Activated CD8-positive, alpha-beta memory T cell treated with anti-CD3 and anti-CD28 coated beads for 48 hours (primary cell): ENCODE measurements at regions not wholly inside any gene's neighbourhood (a gene's known extent, or its start where the extent isn't known, plus 50 kb on each side); places are given as distances from the start of the nearest gene placed in this dataset.

Experiments
- DNase-seq, 3 experiments: peaks; one replicate each; pipeline ENCODE4 v3.0.0-alpha.2; 2020; ENCODE audit warnings: low read depth in 2 of 3, low spot score in 2 of 3

DNA sequence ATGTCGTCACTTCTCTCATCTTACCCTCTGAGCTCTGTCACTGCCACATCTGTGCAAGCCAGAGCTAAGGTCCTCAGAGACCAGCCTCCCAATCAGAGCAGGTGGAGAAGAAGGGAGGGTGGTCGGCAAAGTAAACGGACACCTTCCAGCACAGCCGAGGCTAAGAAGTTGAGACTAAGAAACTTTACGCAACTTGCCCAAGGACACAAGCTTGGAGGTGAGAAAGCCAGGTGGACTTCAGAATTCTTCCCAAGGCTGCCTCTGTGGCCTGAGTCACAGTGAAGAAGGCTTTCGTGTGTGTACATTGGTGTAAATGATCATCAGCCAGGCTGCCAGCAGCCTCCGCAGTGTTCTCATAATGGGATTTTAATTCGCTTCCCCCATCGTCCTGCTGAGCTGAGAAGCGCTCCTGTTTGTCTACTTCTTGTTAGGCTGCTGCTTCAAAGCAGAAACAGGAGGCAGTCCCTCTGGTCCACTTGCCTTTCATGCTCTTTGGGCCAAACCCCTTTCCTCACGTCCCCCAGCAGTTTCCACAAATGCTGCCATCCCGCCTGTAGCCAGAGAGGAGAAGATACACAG lies 125.0 kb upstream of the RPL38 start:
- no peak for DNase-seq

- DNase-seq: no peak
Observed at GRCh38 chr17:74079537-74080300, 123.8 kb upstream of the RPL38 start.

DNA sequence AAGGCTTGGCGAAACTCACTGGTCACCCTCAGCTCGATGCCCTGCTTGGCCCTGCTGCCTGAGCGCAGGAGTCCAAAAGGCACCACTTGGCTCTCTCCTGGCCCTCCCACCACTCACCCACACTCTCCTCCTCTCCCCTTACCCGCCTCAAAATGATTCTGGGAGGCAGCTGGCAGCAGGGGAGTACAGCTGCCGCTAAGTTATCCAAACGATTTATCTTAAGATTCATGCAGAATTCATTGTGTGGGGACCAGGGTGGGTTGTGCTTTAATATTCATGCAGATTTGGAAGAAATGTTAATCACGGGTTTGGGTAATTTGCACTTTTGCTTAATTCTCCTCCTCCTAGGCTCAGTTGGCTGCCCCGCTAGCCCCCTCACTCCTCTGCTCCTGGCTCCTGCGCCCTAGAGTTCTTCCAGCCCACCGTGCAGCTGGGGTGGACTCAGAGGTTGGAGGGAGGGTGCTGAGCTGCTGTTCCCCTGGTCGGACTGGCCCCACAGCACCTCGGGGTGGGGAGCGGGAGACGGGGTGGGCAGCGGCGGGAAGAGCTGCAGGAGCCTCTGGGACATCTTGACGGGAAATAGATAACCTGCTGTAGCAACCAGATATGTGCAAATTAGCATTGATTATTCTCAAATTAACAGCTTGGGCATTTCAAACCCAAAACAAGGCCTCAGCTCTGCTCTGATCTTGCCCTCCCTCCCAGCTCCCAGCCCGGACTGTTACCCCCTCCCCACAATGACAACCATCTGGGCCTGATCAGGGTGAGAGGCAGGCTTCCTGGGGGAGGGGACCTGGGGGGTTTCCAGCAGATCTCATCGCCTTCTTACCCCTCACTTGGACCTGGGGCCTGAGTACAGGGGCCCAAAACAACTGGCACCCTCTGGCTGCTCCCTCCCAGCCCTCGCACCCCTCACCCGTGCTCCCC lies 122.6 kb upstream of the RPL38 start:
- no peak for DNase-seq

GRCh38 chr17:74082886-74083285 lies 120.6 kb upstream of the RPL38 start:
- DNase-seq: no peak

- DNase-seq: no peak
Observed at GRCh38 chr17:74083321-74083720, 120.2 kb upstream of the RPL38 start.

- no peak for DNase-seq
Observed at GRCh38 chr17:74085434-74085833, 118.0 kb upstream of the RPL38 start.

DNA sequence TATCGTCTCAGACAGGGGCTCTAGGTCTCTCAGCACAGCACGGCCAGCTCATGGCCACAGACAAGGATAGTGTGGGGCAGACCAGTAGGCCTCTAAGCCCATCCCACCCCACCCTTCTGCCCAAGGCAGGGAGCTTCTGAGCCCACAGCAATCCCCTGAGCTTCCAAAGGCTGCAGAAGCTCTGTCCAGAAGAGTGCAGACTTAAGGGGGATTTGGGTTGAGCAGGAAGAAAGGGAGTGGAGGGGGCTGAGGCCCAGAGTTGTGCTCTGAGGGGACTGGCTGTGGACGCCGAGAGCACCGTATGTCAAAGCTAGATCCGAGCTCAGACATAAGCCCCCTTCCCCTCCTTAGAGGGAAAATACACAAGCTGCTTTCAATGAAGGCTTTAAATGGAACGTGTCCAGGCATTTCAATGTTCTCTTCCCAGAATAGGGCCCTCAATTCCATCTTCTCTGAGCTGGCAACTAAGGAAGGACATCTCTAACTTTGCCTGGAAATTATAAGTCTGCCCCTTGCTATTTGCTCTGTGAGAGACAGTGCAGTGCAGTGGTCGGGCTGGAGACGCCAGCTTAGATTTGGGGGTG lies 116.4 kb upstream of the RPL38 start:
- DNase-seq: no peak

GRCh38 chr17:74088285-74088933 lies 115.1 kb upstream of the RPL38 start:
- no peak for DNase-seq

DNA sequence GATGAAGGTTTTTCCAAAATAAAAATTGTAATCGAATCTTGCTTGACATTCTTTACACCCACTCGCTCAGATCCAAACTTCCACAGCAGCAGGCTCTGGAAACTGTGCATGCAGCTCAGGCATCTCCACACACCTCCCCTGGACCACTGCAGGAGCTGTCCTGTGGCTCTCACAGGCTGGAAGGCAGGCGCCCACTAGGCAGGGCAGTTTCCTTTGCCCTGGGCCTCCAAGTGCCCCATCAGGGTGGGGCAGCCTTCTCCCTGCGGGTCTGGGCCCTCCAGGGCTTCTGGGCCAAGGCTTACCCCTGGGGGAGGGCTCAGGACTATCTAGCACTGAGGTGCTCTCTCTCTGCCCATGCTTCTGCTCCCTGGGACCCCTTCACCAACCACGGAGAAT lies 114.5 kb upstream of the RPL38 start:
- no peak for DNase-seq

GRCh38 chr17:74089380-74089779 lies 114.1 kb upstream of the RPL38 start:
- DNase-seq: no peak

DNA sequence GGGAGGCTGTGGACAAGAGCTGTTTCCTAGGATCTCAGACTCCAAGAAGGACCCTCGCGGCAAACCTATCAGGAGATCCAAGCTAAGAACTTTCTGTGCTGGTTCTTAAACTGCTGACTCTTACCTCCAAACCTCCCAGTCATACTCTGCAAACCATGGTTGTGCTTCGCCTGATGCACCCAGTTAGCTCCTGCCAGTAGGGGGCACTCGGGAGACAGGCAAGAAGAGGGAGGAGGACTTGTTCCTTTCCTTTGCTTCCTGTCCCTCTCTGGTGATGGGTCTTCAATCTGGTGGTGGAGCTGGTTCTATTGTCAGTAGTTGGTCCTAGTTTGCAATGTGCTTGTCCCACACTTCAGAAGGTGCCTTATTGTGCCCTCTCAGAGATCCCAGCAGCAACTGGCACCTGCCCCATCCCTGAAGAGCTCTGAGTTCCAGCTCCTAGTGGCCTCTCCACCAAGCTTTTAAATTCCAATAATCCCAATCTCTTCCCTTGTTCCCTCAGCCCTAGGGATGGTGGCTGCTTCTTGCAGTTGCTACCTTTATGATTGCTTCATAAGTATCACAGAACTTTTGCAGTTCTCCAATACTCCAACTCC lies 113.5 kb upstream of the RPL38 start:
- DNase-seq: peak; percentile 10 to 58 (median 46)

DNA sequence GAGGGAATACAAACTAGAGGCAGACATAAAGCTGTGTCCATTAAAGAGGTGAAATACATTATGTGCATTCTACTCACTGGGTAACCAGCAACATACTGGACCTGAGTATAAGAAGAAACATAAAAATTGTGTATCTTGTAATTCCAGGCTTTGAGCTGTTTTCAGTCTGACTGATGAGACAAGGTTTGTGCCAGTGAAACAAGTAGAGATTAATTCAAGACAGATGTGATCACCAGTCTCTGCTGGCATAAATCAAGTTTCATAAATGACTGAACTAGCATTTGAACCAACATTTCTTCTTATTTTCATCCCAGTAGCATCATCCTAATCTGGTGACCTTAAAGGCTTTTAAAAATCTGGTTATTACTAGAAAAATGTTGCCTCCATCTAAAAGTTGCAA lies 108.8 kb upstream of the RPL38 start:
- DNase-seq: no peak

- no peak for DNase-seq
Observed at GRCh38 chr17:74096456-74096855, 107.0 kb upstream of the RPL38 start.

DNA sequence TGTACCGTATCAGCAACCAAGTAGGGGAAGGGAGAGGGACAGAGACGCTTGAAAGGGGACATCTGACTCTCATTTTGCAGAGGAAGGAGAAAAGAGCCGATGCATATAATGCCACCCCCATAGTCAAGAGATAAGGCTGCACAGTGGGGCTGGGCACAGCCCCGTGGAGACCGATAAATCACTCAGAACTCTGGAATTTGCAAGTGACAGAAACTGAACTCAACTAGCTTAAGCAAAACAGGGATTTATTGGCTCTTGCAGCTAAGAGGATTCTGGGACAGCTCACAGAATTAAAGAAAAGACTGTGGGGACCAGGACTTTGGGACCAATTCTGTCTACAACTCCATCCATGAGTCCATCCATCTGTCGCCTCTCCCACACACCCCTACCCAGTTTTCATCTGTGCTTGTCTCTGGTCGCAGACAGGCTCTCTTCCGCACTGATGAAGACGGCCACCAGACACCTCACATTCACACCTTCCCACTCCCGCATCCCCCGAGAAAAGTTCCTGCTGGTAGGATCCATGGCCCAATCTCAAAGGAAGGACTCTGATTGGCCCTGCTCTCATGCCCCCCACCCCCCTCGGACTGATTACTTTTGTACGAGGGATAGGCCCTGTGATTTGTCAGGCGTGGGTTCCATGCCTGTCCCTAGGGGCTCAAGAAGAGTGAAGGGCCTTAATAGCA lies 105.9 kb upstream of the RPL38 start:
- DNase-seq: no peak

GRCh38 chr17:74098136-74099024 lies 105.1 kb upstream of the RPL38 start:
- no peak for DNase-seq

DNA sequence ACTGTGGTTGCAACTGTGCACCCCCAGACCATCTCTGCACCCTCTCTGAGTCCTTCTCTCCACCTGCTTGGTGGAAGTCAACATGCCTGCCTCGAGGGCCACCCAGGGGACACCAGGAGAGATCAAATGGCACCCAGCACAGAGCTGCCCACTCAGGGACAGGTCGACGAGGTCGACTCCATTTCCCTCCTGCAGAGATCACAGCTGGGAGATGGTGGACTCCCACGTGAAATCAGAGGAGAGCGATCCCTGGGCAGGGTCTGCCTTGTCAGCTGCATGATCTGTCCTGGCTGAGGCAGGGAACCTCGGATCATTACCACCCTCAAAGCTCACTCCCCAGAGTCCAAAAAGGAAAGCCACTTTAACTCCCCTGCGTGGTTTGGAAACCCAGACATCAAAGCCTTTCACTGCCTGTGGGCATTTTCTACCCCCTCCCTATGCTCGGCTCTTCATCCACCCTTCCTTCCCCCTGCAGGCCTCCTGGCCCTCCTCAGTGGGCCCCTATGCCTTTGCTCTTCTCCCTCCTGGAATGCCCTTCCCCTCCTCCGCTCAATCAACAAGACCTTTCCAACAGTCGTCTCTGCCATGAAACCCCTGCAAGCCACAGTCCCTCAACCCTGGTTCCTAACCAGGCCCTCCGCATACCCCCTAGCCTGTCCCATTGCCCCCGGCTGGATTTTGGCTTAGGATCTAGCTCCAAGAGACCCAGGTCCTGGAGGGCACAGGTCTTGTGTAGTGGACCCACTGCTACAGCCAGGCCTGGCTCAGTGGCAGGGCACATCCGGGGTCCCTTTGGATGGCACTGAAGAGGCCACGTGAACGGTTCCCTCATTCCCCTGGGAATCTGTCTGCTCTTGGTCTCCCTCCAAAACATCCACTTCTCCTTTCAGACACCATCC lies 103.8 kb upstream of the RPL38 start:
- DNase-seq: no peak

DNA sequence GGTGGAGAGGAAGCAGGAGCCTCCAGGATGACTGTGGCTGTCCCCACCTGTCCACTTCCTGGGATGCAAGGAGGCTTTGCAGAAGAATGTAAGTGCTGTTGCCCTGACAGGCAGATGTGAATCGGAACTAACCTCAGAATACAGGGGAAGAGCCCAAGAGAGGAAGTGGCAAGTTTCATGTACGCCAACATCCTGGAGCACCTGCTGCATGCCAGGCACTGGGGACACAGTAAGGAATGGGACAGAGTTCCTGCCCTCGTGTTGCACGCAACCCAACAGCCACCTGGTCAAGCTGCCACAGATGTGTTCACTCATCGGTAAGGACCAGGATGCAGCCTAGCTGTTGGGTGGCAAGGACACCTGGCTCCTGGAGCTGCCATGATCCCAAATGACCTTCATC lies 98.6 kb upstream of the RPL38 start:
- no peak for DNase-seq

DNA sequence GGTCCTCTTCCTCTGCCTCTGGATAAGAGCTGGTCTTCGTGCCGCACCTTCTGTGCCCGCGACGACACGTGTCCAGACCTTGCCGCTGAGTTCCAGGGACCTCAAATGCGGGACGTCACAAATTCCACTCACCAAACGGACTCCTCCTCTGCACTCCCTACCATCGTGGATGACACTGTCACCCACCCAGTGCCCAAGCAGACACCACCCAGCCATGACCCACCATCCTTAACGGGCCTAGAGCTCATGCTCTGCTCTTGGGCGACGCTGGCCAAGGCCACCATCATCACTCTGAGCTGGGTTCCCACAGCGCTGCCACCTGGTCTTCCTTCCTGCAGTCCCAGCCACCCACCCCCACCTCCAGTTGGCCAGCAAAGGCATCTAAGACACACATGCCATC lies 96.4 kb upstream of the RPL38 start:
- DNase-seq: no peak
